ENCODE measurements at regions not wholly inside any gene's neighbourhood (a gene's known extent, or its start where the extent isn't known, plus 50 kb on each side); places are given as distances from the start of the nearest gene placed in this dataset.

- no peaks in the 10 kb centered on the region for H3K36me3 ChIP-seq (ENCODE audit: insufficient read depth, low read length, poor library complexity, severe bottlenecking)
- TF ChIP-seq CTCF (conservative IDR thresholded peaks at IDR 0.05; ENCODE audit: low read depth, low read length) (no peak), EZH2 (IDR thresholded peaks at IDR 0.05; ENCODE audit: borderline replicate concordance, low read depth, low read length, poor library complexity, severe bottlenecking) (no peak)
- H3K9me3 ChIP-seq (ENCODE audit: low read depth, low read length, poor library complexity, severe bottlenecking): peaks cover 17% of the 10 kb centered on the region
- CTCF ChIA-PET: no interaction called here
- intact Hi-C loops (cut with micrococcal nuclease; ENCODE audit: unreplicated experiment): no loop called here
- POLR2A ChIA-PET (ENCODE audit: low non-redundant PET): interaction anchor here (0.6 kb wide), 1 partner anchor 130 kb away, joined by 3 read pairs; no protein-coding TSS in a partner anchor
- no peak for DNase-seq (ENCODE audit: low spot score)
- no peaks in the 10 kb centered on the region for H3K4me1 ChIP-seq (ENCODE audit: insufficient read depth, low read length, poor library complexity, severe bottlenecking)
- no TSS peak for BruUV-seq (replicated peaks)
- H3K27me3 ChIP-seq (replicated peaks; ENCODE audit: insufficient read depth, low read depth, low read length, poor library complexity): no peaks in the 10 kb centered on the region
- no peak overlapping the region for H3K4me3 ChIP-seq (ENCODE audit: low read depth, low read length, poor library complexity, severe bottlenecking)
- H3K27ac ChIP-seq (ENCODE audit: low read depth, low read length, poor library complexity, severe bottlenecking): no peak overlapping the region
Measured at GRCh38 chr4:35559559-35560365, 684.6 kb downstream of the ARAP2 start.

- Histone ChIP-seq H3K27me3 (replicated peaks; ENCODE audit: insufficient read depth, low read depth, low read length, poor library complexity) (no peaks in the 10 kb centered on the region), H3K4me1 (ENCODE audit: insufficient read depth, low read length, poor library complexity, severe bottlenecking) (no peaks in the 10 kb centered on the region), H3K27ac (ENCODE audit: low read depth, low read length, poor library complexity, severe bottlenecking) (no peak overlapping the region), H3K4me3 (ENCODE audit: low read depth, low read length, poor library complexity, severe bottlenecking) (no peak overlapping the region), H3K36me3 (ENCODE audit: insufficient read depth, low read length, poor library complexity, severe bottlenecking) (no peaks in the 10 kb centered on the region), H3K9me3 (ENCODE audit: low read depth, low read length, poor library complexity, severe bottlenecking) (peaks cover 15% of the 10 kb centered on the region)
- no peak for TF ChIP-seq CTCF (conservative IDR thresholded peaks at IDR 0.05; ENCODE audit: low read depth, low read length)
- TF ChIP-seq EZH2 (IDR thresholded peaks at IDR 0.05; ENCODE audit: borderline replicate concordance, low read depth, low read length, poor library complexity, severe bottlenecking): no peak
- intact Hi-C loops (cut with micrococcal nuclease; ENCODE audit: unreplicated experiment): no loop called here
- no peak for DNase-seq (ENCODE audit: low spot score)
- ChIA-PET POLR2A (ENCODE audit: low non-redundant PET) (no interaction called here), CTCF (no interaction called here)
- BruUV-seq (replicated peaks): no TSS peak
Measured at GRCh38 chr4:35562861-35563260, 681.5 kb downstream of the ARAP2 start.

GRCh38 chr4:35565640-35566039 is 678.7 kb downstream of the ARAP2 start:
- intact Hi-C loops (cut with micrococcal nuclease; ENCODE audit: unreplicated experiment): no loop called here
- Histone ChIP-seq H3K36me3 (ENCODE audit: insufficient read depth, low read length, poor library complexity, severe bottlenecking) (no peaks in the 10 kb centered on the region), H3K27ac (ENCODE audit: low read depth, low read length, poor library complexity, severe bottlenecking) (no peak overlapping the region), H3K4me3 (ENCODE audit: low read depth, low read length, poor library complexity, severe bottlenecking) (no peak overlapping the region), H3K27me3 (replicated peaks; ENCODE audit: insufficient read depth, low read depth, low read length, poor library complexity) (no peaks in the 10 kb centered on the region), H3K9me3 (ENCODE audit: low read depth, low read length, poor library complexity, severe bottlenecking) (peaks cover 15% of the 10 kb centered on the region), H3K4me1 (ENCODE audit: insufficient read depth, low read length, poor library complexity, severe bottlenecking) (no peaks in the 10 kb centered on the region)
- CTCF ChIA-PET: no interaction called here
- POLR2A ChIA-PET (ENCODE audit: low non-redundant PET): no interaction called here
- no peak for TF ChIP-seq EZH2 (IDR thresholded peaks at IDR 0.05; ENCODE audit: borderline replicate concordance, low read depth, low read length, poor library complexity, severe bottlenecking)
- no peak for TF ChIP-seq CTCF (conservative IDR thresholded peaks at IDR 0.05; ENCODE audit: low read depth, low read length)
- no TSS peak for BruUV-seq (replicated peaks)
- no peak for DNase-seq (ENCODE audit: low spot score)
